Muscle of arm (tissue), 1 donor: ENCODE measurements at regions not wholly inside any gene's neighbourhood (a gene's known extent, or its start where the extent isn't known, plus 50 kb on each side); places are given as distances from the start of the nearest gene placed in this dataset.
"Not testable (repeated sequence)": the region's sequence is repeated elsewhere in the genome, so short reads cannot be mapped to it uniquely, and the experiment has no call there.

ENCODE experiments used
- DNase-seq: peaks from one replicate; pipeline ENCODE4 v3.0.0-alpha.2; 2013

DNA sequence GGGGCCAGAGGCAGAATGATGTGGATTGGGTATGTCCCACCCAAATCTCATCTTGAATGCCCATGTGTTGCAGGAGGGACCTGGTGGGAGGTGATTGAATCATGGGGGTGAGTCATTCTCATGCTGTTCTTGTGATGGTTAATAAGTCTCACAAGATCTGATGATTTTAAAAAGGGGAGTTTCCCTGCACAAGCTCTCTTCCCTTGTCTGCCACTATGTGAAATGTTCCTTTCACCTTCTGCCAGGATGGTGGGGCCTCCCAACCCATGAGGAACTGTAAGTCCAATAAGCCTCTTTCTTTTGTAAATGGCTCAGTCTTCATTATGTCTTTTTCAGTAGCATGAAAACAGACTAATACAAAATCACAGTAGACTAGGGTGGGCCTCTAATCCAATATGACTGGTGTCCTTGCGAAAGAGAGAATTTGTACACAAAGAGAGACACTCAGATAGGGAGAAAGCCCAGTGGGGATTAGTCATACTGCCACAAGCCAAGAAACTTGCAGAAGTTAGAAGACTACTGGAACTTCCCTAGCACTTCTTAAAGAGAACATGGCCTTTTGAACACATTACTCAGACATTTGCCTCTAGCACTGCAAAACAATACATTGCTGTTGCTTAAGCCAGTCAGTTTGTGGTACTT, 68.4 kb downstream of the ANXA1 start:
- no peak for DNase-seq

DNA sequence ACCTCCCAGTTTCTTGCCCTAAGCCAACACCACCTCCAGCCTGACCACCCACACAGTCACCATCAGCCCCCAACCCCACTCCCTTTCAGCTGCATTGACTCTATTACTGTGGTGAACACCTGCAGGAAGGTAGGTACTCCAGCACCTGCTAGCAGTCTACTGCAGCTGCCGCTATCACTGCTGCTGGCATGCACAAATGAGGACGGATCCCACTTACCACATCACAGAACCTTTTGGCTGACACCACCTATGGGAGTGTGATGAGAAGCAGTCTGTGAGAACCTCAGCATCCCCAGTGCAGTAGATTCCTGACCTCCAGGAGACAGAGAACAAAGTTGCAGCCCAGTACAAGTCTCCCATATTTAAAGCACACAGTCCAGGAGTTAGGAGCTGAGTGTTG, 71.9 kb downstream of the ANXA1 start:
- DNase-seq = no peak

DNA sequence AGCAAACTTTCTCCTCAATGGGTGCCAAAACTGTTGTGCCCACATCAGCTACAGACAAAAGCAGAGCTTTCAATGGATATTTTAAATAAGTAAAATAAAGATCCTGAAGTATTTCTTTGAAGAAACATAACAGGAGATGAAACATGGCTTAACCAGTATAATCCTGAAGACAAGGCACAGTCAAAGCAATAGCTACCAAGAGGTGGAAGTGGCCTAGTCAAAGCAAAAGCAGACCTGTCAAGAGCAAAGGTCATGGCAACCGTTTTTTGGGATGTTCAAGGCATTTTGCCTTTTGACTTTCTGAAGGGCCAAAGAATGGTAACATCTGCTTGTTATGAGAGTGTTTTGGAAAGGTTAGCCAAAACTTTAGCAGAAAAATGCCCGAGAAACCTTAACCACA, 77.9 kb downstream of the ANXA1 start:
- DNase-seq = no peak

GRCh38 chr9:73230251-73230650, 78.6 kb downstream of the ANXA1 start:
- DNase-seq = no peak

- DNase-seq = no peak
Measured at GRCh38 chr9:73231203-73231602, 79.5 kb downstream of the ANXA1 start.

DNA sequence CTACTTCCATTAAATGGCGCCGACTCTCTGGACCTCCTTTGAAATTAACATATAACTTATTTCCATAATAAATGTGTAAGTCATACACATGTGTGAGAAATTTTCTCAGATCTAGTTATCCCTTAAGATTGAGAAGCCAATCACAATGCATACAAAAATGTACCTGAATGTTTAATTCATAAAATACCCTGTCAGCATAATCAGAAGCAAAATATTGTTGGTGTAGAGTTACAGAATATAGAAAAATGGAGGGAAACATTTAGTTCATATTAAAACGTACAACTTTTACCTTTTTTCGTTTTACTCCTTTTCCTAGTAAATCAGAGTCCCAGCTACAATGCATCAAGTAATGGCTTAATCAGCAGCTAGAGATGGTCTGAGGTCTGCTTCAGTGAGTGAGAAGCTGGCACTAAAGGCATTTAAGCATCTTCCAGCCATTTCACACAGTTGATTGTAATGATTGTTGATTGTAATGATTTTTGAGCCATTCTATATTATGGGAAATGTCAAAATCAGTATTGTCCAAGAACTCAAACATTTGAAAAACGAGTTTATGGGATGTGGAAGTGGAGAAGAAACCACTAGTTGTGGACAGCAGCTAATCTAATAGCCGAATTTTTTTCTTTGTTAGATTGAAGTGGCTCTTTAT, 81.8 kb downstream of the ANXA1 start:
- no peak for DNase-seq

DNA sequence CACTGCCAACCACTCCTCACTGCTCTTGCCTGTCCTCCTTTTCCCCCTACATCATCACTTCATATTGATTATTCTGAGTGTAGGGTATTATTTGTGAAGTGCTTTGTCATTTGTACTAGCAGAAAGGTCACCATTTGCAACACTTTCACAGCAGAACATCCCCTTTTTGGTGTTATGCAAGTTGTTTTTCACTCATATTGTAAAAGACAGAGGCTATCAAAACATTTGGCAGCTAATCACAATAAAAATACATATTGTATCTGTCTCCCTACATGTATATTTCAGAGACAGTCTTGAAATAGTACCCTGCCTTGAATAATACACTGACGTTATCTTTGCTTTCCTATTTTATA, 82.3 kb downstream of the ANXA1 start:
- DNase-seq = no peak

- no peak for DNase-seq
Measured at GRCh38 chr9:73237140-73237539, 85.5 kb downstream of the ANXA1 start.

GRCh38 chr9:73239570-73240265, 88.1 kb downstream of the ANXA1 start:
- no peak for DNase-seq

DNA sequence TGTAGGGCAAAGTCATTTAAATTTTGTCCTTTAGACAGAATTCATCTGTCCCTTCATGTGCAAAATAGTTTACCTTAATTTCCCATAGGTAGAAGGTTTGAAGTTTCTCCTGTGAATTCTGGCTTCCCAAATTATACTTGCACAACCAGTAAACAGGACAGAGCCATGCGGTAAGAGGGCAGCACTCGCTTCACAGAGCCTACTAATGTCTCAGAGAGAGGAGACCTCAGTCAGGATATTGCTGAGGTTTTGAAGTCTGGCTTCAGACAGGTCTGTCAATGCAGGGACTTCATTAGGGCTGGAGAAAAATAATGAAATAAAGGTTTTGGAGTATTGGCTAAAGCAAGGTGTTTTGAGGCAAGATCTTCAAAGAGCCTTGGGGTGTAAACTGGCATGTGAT, 91.4 kb downstream of the ANXA1 start:
- DNase-seq = no peak

- no peak for DNase-seq
Measured at GRCh38 chr9:73259086-73259696, 107.5 kb downstream of the ANXA1 start.

GRCh38 chr9:73260506-73260905, 108.8 kb downstream of the ANXA1 start:
- no peak for DNase-seq

DNA sequence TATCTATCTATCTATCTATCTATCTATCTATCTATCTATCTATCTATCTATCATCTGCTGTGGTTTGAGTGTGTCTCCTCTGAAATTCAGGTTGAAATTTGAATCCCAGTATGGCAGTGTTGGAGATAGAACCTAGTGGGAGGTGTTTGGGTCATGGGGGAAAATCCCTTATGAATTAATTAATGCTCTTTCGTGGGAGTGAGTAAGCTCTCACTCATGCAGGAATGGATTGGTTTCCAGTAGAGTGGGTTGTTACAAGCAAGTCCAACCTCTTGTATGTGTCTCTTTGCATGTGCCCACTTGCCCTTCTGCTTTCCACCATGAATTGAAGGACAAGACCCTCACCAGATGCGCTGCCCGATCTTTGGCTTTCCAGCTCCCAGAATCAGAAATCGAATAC, 113.0 kb downstream of the ANXA1 start:
- no peak for DNase-seq

DNA sequence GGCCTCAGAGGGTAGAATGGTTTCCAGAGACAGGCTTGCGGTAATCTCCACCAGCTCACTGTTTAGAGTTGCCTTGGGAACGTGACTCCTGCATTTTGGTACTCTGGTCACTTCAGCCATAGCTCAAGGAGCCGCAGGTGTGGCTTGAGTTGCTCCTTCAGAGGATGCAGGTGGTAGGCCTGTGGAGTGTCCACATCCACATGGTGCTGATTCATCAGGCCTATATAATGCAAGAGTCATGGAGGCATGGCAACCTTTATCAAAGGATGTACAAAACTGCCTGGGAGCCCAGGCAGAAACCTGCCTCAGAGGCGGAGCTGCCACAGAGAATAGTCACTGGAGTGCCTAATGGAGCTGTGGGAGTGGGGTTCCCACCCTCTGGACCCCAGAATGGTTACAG, 114.2 kb downstream of the ANXA1 start:
- no peak for DNase-seq

DNA sequence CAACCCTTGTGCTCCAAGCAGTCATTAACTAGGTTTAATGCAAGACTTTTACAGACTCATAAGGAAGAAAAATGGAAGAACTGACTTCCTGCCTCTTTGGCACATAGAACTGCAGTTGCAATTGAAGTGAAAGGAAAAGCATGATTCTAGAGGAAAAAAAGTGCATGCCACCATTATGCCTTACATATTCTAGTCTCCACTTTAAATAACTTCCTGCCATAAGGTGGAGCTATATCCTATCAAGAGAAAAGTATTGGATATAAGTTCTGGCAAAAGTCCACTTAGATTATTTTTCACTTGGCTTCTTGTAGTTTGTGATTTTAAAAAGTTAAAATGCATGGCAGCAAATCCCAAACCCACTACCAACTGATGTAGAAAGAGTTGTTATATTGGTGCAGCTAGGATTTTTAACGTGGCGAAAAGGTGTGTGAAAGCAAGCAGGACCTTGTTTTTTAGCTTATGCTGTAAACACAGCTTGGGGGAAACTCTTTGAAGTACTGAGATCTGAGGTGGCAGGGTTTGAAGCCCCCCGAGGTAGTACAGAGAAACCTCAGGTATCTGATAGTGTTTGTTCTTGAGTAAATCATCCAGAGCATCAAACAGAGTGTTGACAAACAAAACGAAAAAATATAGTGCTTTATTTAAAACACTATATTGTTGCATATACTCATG, 117.9 kb downstream of the ANXA1 start:
- DNase-seq = peak; percentile 2

- no peak for DNase-seq
Measured at GRCh38 chr9:73270967-73271721, 119.5 kb downstream of the ANXA1 start.

GRCh38 chr9:73280113-73280512, 128.4 kb downstream of the ANXA1 start:
- no peak for DNase-seq

DNA sequence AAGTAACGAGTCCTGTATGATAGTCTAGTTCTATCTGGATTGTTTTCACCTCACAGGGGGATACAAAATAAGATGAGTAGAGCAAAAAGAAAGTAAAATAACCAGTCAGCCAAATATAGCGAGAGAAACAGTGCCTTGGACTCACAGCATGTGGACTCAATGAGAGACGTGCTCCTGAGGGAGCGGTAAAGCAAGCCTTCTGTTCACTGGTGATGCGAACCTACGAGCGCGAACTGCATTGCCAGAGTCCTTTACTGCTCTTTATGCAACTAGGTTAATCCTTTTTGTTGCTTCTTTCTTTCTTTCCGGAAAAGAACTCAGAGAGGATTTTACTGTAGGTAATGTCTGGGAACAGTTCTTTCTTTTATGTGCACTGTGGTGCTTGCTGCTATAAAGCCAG, 132.7 kb downstream of the ANXA1 start:
- no peak for DNase-seq

DNA sequence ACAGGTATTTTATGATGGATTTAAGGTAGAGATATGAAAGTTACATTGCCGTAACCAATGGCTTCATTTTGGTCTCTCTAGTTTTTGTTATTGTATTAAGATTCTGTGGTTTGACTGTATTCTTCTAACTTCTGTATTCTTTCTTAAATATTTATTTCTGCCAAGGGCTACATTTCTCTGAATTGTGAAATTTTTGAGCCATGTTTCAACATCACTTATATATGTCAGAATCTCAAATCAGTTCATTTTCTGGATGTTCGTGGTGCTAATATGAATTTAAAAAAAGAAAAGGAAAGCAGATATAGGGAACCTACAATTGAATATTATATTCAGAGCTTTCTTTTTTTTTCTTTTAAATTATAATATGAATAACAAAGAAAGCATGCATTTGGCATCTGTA, 142.7 kb downstream of the ANXA1 start:
- no peak for DNase-seq

GRCh38 chr9:73325983-73326382, 174.3 kb downstream of the ANXA1 start:
- no peak for DNase-seq

- no peak for DNase-seq
Measured at GRCh38 chr9:73327149-73327548, 175.5 kb downstream of the ANXA1 start.

DNA sequence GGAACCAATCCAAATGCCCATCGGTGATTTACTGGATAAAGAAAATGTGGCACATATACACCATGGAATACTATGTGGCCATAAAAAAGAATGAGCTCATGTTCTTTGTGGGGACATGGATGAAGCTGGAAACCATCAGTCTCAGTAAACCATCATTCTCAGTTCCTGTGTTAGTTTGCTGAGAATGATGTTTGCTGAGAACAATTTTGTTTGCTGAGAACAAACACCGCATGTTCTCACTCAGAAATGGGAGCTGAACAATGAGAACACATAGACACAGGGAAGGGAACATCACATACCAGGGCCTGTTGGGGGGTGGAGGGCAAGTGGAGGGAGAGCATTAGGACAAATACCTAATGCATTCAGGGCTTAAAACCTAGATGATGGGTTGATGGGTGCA, 185.5 kb downstream of the ANXA1 start:
- DNase-seq = not testable (repeated sequence)
